HCT116 (cell line): ENCODE measurements at regions not wholly inside any gene's neighbourhood (a gene's known extent, or its start where the extent isn't known, plus 50 kb on each side); places are given as distances from the start of the nearest gene placed in this dataset.

Experiments
- ATF3 ChIP-seq: IDR thresholded peaks from 2 replicates; pipeline ENCODE4 v1.6.1; 2012
- ELF1 ChIP-seq: IDR thresholded peaks from 2 replicates; pipeline ENCODE4 v1.6.1; 2012; ENCODE audit warnings: low read depth, borderline replicate concordance
- EZH2 ChIP-seq: fragments of 200-600 bp; sonication (generic); IDR thresholded peaks from 2 replicates; pipeline ENCODE4 v1.6.1; 2017; ENCODE audit warnings: antibody characterized with exemption, mixed run types
- JUND ChIP-seq: IDR thresholded peaks from 2 replicates; pipeline ENCODE4 v1.6.1; 2012
- POLR2A ChIP-seq: IDR thresholded peaks from 2 replicates; pipeline ENCODE4 v1.7.0; 2011; ENCODE audit warnings: borderline replicate concordance; ENCODE audit not compliant: insufficient read depth, insufficient read length; ENCODE audit errors: extremely low read depth
- POLR2AphosphoS5 ChIP-seq: IDR thresholded peaks from 2 replicates; pipeline ENCODE4 v1.6.1; 2011; ENCODE audit warnings: mild to moderate bottlenecking, low read depth, low read length, moderate library complexity
- REST ChIP-seq: IDR thresholded peaks from 2 replicates; pipeline ENCODE4 v1.6.1; 2012; ENCODE audit warnings: low read depth
- SRF ChIP-seq: IDR thresholded peaks from 2 replicates; pipeline ENCODE4 v1.6.1; 2012; ENCODE audit warnings: low read depth
- TCF7L2 ChIP-seq: IDR thresholded peaks from 2 replicates; pipeline ENCODE4 v1.7.0; 2011; ENCODE audit warnings: borderline replicate concordance, inconsistent platforms; ENCODE audit not compliant: insufficient read depth, insufficient read length; ENCODE audit errors: extremely low read depth
- ZBTB33 ChIP-seq: IDR thresholded peaks from 2 replicates; pipeline ENCODE4 v1.6.1; 2011; ENCODE audit warnings: mild to moderate bottlenecking, low read length, moderate library complexity; ENCODE audit not compliant: insufficient replicate concordance; ENCODE audit errors: extremely low read depth
- ZNF274 ChIP-seq: fragments of 200-500 bp; sonication (Bioruptor generic); IDR thresholded peaks from 2 replicates; pipeline ENCODE4 v1.6.1; 2014; ENCODE audit warnings: mild to moderate bottlenecking, low read depth, low read length, inconsistent platforms
- TF ChIP-seq, protein P1 (sequence below), 3 experiments: fragments of 200-600 bp in 1 of 3; sonication (generic) in 1 of 3; IDR thresholded peaks in 2 of 3; conservative IDR thresholded peaks in 1 of 3; 2 replicates each; pipeline ENCODE4 v1.5.1; 2012 to 2017; ENCODE audit warnings: low read depth in 2 of 3, low read length in 2 of 3, antibody characterized with exemption in 1 of 3, borderline replicate concordance in 1 of 3, control low read depth in 1 of 3, mild to moderate bottlenecking in 1 of 3, mixed read lengths in 1 of 3, mixed run types in 1 of 3, moderate library complexity in 1 of 3; ENCODE audit not compliant: insufficient read depth in 1 of 3
- TF ChIP-seq, protein P2 (sequence below): IDR thresholded peaks from 2 replicates; pipeline ENCODE4 v1.6.1; 2012

- TF ChIP-seq POLR2A, result no peak
- TF ChIP-seq ZNF274, result no peak
- TF ChIP-seq EZH2, result no peak
- no peak for TF ChIP-seq JUND
- TF ChIP-seq, protein P1, sequence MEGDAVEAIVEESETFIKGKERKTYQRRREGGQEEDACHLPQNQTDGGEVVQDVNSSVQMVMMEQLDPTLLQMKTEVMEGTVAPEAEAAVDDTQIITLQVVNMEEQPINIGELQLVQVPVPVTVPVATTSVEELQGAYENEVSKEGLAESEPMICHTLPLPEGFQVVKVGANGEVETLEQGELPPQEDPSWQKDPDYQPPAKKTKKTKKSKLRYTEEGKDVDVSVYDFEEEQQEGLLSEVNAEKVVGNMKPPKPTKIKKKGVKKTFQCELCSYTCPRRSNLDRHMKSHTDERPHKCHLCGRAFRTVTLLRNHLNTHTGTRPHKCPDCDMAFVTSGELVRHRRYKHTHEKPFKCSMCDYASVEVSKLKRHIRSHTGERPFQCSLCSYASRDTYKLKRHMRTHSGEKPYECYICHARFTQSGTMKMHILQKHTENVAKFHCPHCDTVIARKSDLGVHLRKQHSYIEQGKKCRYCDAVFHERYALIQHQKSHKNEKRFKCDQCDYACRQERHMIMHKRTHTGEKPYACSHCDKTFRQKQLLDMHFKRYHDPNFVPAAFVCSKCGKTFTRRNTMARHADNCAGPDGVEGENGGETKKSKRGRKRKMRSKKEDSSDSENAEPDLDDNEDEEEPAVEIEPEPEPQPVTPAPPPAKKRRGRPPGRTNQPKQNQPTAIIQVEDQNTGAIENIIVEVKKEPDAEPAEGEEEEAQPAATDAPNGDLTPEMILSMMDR (IDR thresholded peaks at IDR 0.05 in 2 of 3, conservative IDR thresholded peaks at IDR 0.05 in 1 of 3; ENCODE audit: borderline replicate concordance in 1 of 3, insufficient read depth in 1 of 3, low read depth in 2 of 3, low read length in 2 of 3), result no peak
- TF ChIP-seq ZBTB33, result no peak
- TF ChIP-seq POLR2AphosphoS5, result no peak
- TF ChIP-seq, protein P2, sequence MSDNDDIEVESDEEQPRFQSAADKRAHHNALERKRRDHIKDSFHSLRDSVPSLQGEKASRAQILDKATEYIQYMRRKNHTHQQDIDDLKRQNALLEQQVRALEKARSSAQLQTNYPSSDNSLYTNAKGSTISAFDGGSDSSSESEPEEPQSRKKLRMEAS, result no peak
- no peak for TF ChIP-seq TCF7L2
- no peak for TF ChIP-seq SRF
- TF ChIP-seq ELF1, result no peak
- no peak for TF ChIP-seq ATF3
- TF ChIP-seq REST, result no peak
Observed at GRCh38 chr20:60203451-60203850, 245.2 kb downstream of the CDH26 start.
